NCI-H2171 (cell line): ENCODE measurements at regions not wholly inside any gene's neighbourhood (a gene's known extent, or its start where the extent isn't known, plus 50 kb on each side); places are given as distances from the start of the nearest gene placed in this dataset.
"Not testable (repeated sequence)": the region's sequence is repeated elsewhere in the genome, so short reads cannot be mapped to it uniquely, and the experiment has no call there.

Source experiments
- DNase-seq: peaks from one replicate; lab custom pipeline; 2025; lab: John Stamatoyannopoulos, UW

GRCh38 chr2:133624551-133624950 is 56.3 kb upstream of the NCKAP5 start:
- no peak for DNase-seq

- DNase-seq = no peak
Observed at GRCh38 chr2:133627741-133628140, 59.5 kb upstream of the NCKAP5 start.

- no peak for DNase-seq
Observed at GRCh38 chr2:133633309-133633708, 65.0 kb upstream of the NCKAP5 start.

GRCh38 chr2:133633881-133634409 is 65.7 kb upstream of the NCKAP5 start:
- no peak for DNase-seq

GRCh38 chr2:133635131-133635530 is 66.9 kb upstream of the NCKAP5 start:
- no peak for DNase-seq

- no peak for DNase-seq
Observed at GRCh38 chr2:133636287-133636686, 68.0 kb upstream of the NCKAP5 start.

- DNase-seq = no peak
Observed at GRCh38 chr2:133640103-133640502, 71.8 kb upstream of the NCKAP5 start.

GRCh38 chr2:133641497-133641896 is 73.2 kb upstream of the NCKAP5 start:
- DNase-seq = no peak

GRCh38 chr2:133641942-133642725 is 73.9 kb upstream of the NCKAP5 start:
- DNase-seq = no peak

- DNase-seq = no peak
Observed at GRCh38 chr2:133642791-133643191, 74.5 kb upstream of the NCKAP5 start.

GRCh38 chr2:133643863-133644262 is 75.6 kb upstream of the NCKAP5 start:
- DNase-seq = no peak

GRCh38 chr2:133644846-133645245 is 76.6 kb upstream of the NCKAP5 start:
- no peak for DNase-seq

- not testable (repeated sequence) for DNase-seq
Observed at GRCh38 chr2:133647386-133647785, 79.1 kb upstream of the NCKAP5 start.

GRCh38 chr2:133651861-133652260 is 83.6 kb upstream of the NCKAP5 start:
- DNase-seq = no peak

- DNase-seq = no peak
Observed at GRCh38 chr2:133652398-133652797, 84.1 kb upstream of the NCKAP5 start.

GRCh38 chr2:133653056-133653455 is 84.8 kb upstream of the NCKAP5 start:
- DNase-seq = no peak

GRCh38 chr2:133654949-133655348 is 86.7 kb upstream of the NCKAP5 start:
- no peak for DNase-seq

GRCh38 chr2:133655610-133656009 is 87.3 kb upstream of the NCKAP5 start:
- no peak for DNase-seq

- DNase-seq = no peak
Observed at GRCh38 chr2:133657591-133657990, 89.3 kb upstream of the NCKAP5 start.

GRCh38 chr2:133658020-133658903 is 90.0 kb upstream of the NCKAP5 start:
- no peak for DNase-seq

- DNase-seq = no peak
Observed at GRCh38 chr2:133660510-133660909, 92.2 kb upstream of the NCKAP5 start.

- DNase-seq = no peak
Observed at GRCh38 chr2:133661392-133661791, 93.1 kb upstream of the NCKAP5 start.

- no peak for DNase-seq
Observed at GRCh38 chr2:133666621-133667020, 98.4 kb upstream of the NCKAP5 start.
